H1 (cell line): ENCODE measurements at regions not wholly inside any gene's neighbourhood (a gene's known extent, or its start where the extent isn't known, plus 50 kb on each side); places are given as distances from the start of the nearest gene placed in this dataset.

Experiments
- CTCF ChIA-PET: fragments of 300-600 bp; sonication (Branson Sonifier 250); formaldehyde crosslinking; loops from one replicate; lab custom pipeline; 2021; ENCODE audit not compliant: partially characterized antibody; lab: Charles Lee
- POLR2A ChIA-PET: fragments of 300-600 bp; sonication (Branson Sonifier 250); formaldehyde crosslinking; loops from one replicate; lab custom pipeline; 2021; ENCODE audit warnings: inconsistent platforms; ENCODE audit not compliant: partially characterized antibody; lab: Charles Lee
- DNase-seq, 2 experiments: peaks; one replicate each; pipeline versions ENCODE4 v3.0.0 to v3.0.0-alpha.2; 2010 to 2022; ENCODE audit warnings: low spot score in 2 of 2, low read depth in 1 of 2, mixed read lengths in 1 of 2
- FAIRE-seq: peaks from 2 replicates; lab custom pipeline; 2011; peaks lifted over from hg19 to GRCh38; lab: Jason Lieb, UNC
- H2AFZ ChIP-seq: 2 replicates; pipeline ENCODE4 v1.8.1; 2012; ENCODE audit warnings: low read length, inconsistent platforms
- H2AK5ac ChIP-seq: 2 replicates; pipeline ENCODE4 v1.6.1; 2013; ENCODE audit warnings: low read depth, low read length
- H2BK120ac ChIP-seq: replicated peaks from 2 replicates; pipeline ENCODE3; 2013; ENCODE audit warnings: low read depth, low read length, inconsistent platforms
- H2BK12ac ChIP-seq: 2 replicates; pipeline ENCODE4 v1.6.1; 2013; ENCODE audit warnings: low read depth, low read length
- H2BK15ac ChIP-seq: 2 replicates; pipeline ENCODE4 v1.6.1; 2013; ENCODE audit warnings: low read length
- H2BK20ac ChIP-seq: 2 replicates; pipeline ENCODE4 v1.6.1; 2013; ENCODE audit warnings: low read length
- H2BK5ac ChIP-seq: 2 replicates; pipeline ENCODE4 v1.6.1; 2013; ENCODE audit warnings: low read depth, low read length
- H3K14ac ChIP-seq: 2 replicates; pipeline ENCODE4 v1.6.1; 2013; ENCODE audit warnings: inconsistent platforms; ENCODE audit not compliant: insufficient read length
- H3K18ac ChIP-seq: 2 replicates; pipeline ENCODE4 v1.6.1; 2013; ENCODE audit warnings: low read length; ENCODE audit errors: extremely low read depth
- H3K23ac ChIP-seq: 2 replicates; pipeline ENCODE4 v1.6.1; 2013; ENCODE audit warnings: inconsistent platforms; ENCODE audit not compliant: insufficient read length
- H3K23me2 ChIP-seq: 2 replicates; pipeline ENCODE4 v1.6.1; 2013; ENCODE audit warnings: low read depth, low read length
- H3K27ac ChIP-seq: 2 replicates; pipeline ENCODE4 v1.6.1; 2011; ENCODE audit warnings: low read depth, low read length, inconsistent platforms
- H3K27me3 ChIP-seq, 4 experiments: replicated peaks in 1 of 4; 1 replicate in 1 of 4; 2 replicates in 3 of 4; pipeline versions ENCODE4 v1.6.1 to v1.8.1; 2011 to 2013; ENCODE audit warnings: low read length in 3 of 4, mild to moderate bottlenecking in 3 of 4, inconsistent platforms in 2 of 4, mixed read lengths in 2 of 4, moderate library complexity in 1 of 4; ENCODE audit not compliant: control insufficient read depth in 3 of 4, insufficient read depth in 3 of 4; ENCODE audit errors: extremely low read depth in 1 of 4
- H3K36me3 ChIP-seq, 4 experiments: 2 replicates each; pipeline versions ENCODE4 v1.6.1 to v1.8.1; 2011 to 2013; ENCODE audit warnings: mild to moderate bottlenecking in 4 of 4, low read length in 3 of 4, moderate library complexity in 2 of 4, control low read depth in 1 of 4, inconsistent platforms in 1 of 4; ENCODE audit not compliant: insufficient read depth in 4 of 4, control insufficient read depth in 2 of 4
- H3K4ac ChIP-seq: replicated peaks from 2 replicates; pipeline ENCODE3; 2013; ENCODE audit warnings: low read length, low read depth, mixed read lengths, inconsistent platforms; ENCODE audit not compliant: insufficient read length
- H3K4me1 ChIP-seq, 4 experiments: replicated peaks in 1 of 4; 1 replicate in 1 of 4; 2 replicates in 3 of 4; pipeline versions ENCODE4 v1.6.1 to v1.8.1; 2011 to 2013; ENCODE audit warnings: low read length in 3 of 4, inconsistent platforms in 2 of 4, mixed read lengths in 1 of 4; ENCODE audit not compliant: insufficient read depth in 4 of 4, control insufficient read depth in 3 of 4
- H3K4me2 ChIP-seq, 2 experiments: 2 replicates each; pipeline versions ENCODE4 v1.6.1 to v1.8.1; 2011 to 2013; ENCODE audit warnings: low read depth in 2 of 2, low read length in 2 of 2, control low read depth in 1 of 2, inconsistent platforms in 1 of 2, mild to moderate bottlenecking in 1 of 2; ENCODE audit not compliant: insufficient read depth in 1 of 2
- H3K4me3 ChIP-seq, 4 experiments: fragments of 200-600, 300-600 bp in 1 of 4; sonication (generic), shearing (Covaris generic), sonication (Bioruptor Twin) in 1 of 4; 2 replicates each; pipeline versions ENCODE4 v1.5.1 to v1.8.1; 2011 to 2016; ENCODE audit warnings: low read length in 4 of 4, low read depth in 3 of 4, control low read depth in 2 of 4, inconsistent platforms in 2 of 4, mild to moderate bottlenecking in 2 of 4, mixed read lengths in 1 of 4, moderate library complexity in 1 of 4; ENCODE audit not compliant: insufficient read depth in 2 of 4; ENCODE audit errors: extremely low read depth in 1 of 4
- H3K56ac ChIP-seq: replicated peaks from 2 replicates; pipeline ENCODE3; 2013; ENCODE audit warnings: low read depth, mild to moderate bottlenecking, mixed read lengths, low read length, inconsistent platforms; ENCODE audit not compliant: insufficient read length
- H3K79me1 ChIP-seq: 2 replicates; pipeline ENCODE4 v1.6.1; 2013; ENCODE audit warnings: low read depth, low read length, control low read depth
- H3K79me2 ChIP-seq, 2 experiments: 2 replicates each; pipeline versions ENCODE4 v1.6.1 to v1.8.1; 2012 to 2013; ENCODE audit warnings: low read length in 2 of 2, mild to moderate bottlenecking in 2 of 2, inconsistent platforms in 1 of 2; ENCODE audit not compliant: insufficient read depth in 2 of 2, control insufficient read depth in 1 of 2
- H3K9ac ChIP-seq, 4 experiments: replicated peaks in 1 of 4; 1 replicate in 1 of 4; 2 replicates in 3 of 4; pipeline versions ENCODE4 v1.6.1 to v1.8.1; 2011 to 2013; ENCODE audit warnings: low read depth in 3 of 4, low read length in 3 of 4, control low read depth in 2 of 4, mild to moderate bottlenecking in 2 of 4, moderate library complexity in 2 of 4, inconsistent platforms in 1 of 4; ENCODE audit errors: extremely low read depth in 1 of 4
- H3K9me3 ChIP-seq, 2 experiments: 2 replicates each; pipeline versions ENCODE4 v1.6.1 to v1.8.1; 2012 to 2013; ENCODE audit warnings: mild to moderate bottlenecking in 2 of 2, moderate library complexity in 2 of 2, control low read depth in 1 of 2, inconsistent platforms in 1 of 2, low read depth in 1 of 2, low read length in 1 of 2, mixed read lengths in 1 of 2; ENCODE audit not compliant: insufficient read depth in 2 of 2
- H4K20me1 ChIP-seq, 2 experiments: replicated peaks in 1 of 2; 2 replicates each; pipeline versions ENCODE3 to v1.8.1; 2011 to 2013; ENCODE audit warnings: inconsistent platforms in 2 of 2, low read length in 2 of 2, mild to moderate bottlenecking in 1 of 2; ENCODE audit not compliant: insufficient read depth in 2 of 2, control insufficient read depth in 1 of 2
- H4K5ac ChIP-seq: 2 replicates; pipeline ENCODE4 v1.6.1; 2013; ENCODE audit warnings: low read length, low read depth, mixed read lengths, inconsistent platforms; ENCODE audit not compliant: insufficient read length
- H4K8ac ChIP-seq: 2 replicates; pipeline ENCODE4 v1.8.0; 2013; ENCODE audit warnings: mild to moderate bottlenecking, moderate library complexity, low read length, inconsistent platforms; ENCODE audit not compliant: insufficient read depth; ENCODE audit errors: extremely low read depth
- H4K91ac ChIP-seq: replicated peaks from 2 replicates; pipeline ENCODE3; 2013; ENCODE audit warnings: low read length, mixed read lengths, inconsistent platforms; ENCODE audit not compliant: insufficient read length
- ASH2L ChIP-seq: fragments of 200-600, 300-600 bp; sonication (generic); IDR thresholded peaks from one replicate; pipeline ENCODE4 v1.7.1; 2017; ENCODE audit warnings: low read length
- BACH1 ChIP-seq: IDR thresholded peaks from 2 replicates; pipeline ENCODE4 v1.6.1; 2012; ENCODE audit warnings: low read length, improper control_type of control experiment
- CREB1 ChIP-seq: IDR thresholded peaks from 2 replicates; pipeline ENCODE4 v1.6.1; 2012; ENCODE audit warnings: inconsistent platforms
- EP300 ChIP-seq, 2 experiments: IDR thresholded peaks; 1 replicate in 1 of 2; 2 replicates in 1 of 2; pipeline ENCODE4 v1.6.1; 2011 to 2012; ENCODE audit warnings: low read depth in 2 of 2, low read length in 2 of 2, mild to moderate bottlenecking in 2 of 2, borderline replicate concordance in 1 of 2, inconsistent platforms in 1 of 2, moderate library complexity in 1 of 2
- POLR2A ChIP-seq, 2 experiments: IDR thresholded peaks; 1 replicate in 1 of 2; 2 replicates in 1 of 2; pipeline ENCODE4 v1.6.1; 2011; ENCODE audit warnings: low read depth in 2 of 2, low read length in 2 of 2, mild to moderate bottlenecking in 2 of 2; ENCODE audit errors: control extremely low read depth in 1 of 2
- POLR2AphosphoS5 ChIP-seq: IDR thresholded peaks from 2 replicates; pipeline ENCODE4 v1.6.1; 2011; ENCODE audit warnings: low read depth, low read length
- RAD21 ChIP-seq, 2 experiments: IDR thresholded peaks in 1 of 2; conservative IDR thresholded peaks in 1 of 2; 2 replicates each; pipeline ENCODE4 v1.6.1; 2011; ENCODE audit warnings: low read depth in 2 of 2, low read length in 2 of 2, improper control_type of control experiment in 1 of 2, inconsistent platforms in 1 of 2, mild to moderate bottlenecking in 1 of 2, moderate library complexity in 1 of 2
- RBBP5 ChIP-seq: IDR thresholded peaks from 2 replicates; pipeline ENCODE4 v1.7.1; 2012; ENCODE audit warnings: low read depth, mild to moderate bottlenecking, inconsistent platforms, low read length, moderate library complexity, borderline replicate concordance
- SAP30 ChIP-seq: fragments of 300-600 bp; sonication (generic); IDR thresholded peaks from 2 replicates; pipeline ENCODE4 v1.7.1; 2012; ENCODE audit warnings: low read length, moderate library complexity, mild to moderate bottlenecking, inconsistent platforms; ENCODE audit not compliant: insufficient read depth, insufficient replicate concordance
- SRF ChIP-seq: IDR thresholded peaks from 2 replicates; pipeline ENCODE4 v1.6.1; 2011; ENCODE audit warnings: mild to moderate bottlenecking, low read depth, low read length, moderate library complexity
- TAF7 ChIP-seq: optimal IDR thresholded peaks from 2 replicates; pipeline ENCODE3; 2011; ENCODE audit warnings: low read depth, mild to moderate bottlenecking, inconsistent platforms, low read length, moderate library complexity, borderline replicate concordance
- ZNF274 ChIP-seq: IDR thresholded peaks from 2 replicates; pipeline ENCODE4 v1.7.0; 2012; ENCODE audit warnings: low read length, borderline replicate concordance; ENCODE audit errors: extremely low read depth

DNA sequence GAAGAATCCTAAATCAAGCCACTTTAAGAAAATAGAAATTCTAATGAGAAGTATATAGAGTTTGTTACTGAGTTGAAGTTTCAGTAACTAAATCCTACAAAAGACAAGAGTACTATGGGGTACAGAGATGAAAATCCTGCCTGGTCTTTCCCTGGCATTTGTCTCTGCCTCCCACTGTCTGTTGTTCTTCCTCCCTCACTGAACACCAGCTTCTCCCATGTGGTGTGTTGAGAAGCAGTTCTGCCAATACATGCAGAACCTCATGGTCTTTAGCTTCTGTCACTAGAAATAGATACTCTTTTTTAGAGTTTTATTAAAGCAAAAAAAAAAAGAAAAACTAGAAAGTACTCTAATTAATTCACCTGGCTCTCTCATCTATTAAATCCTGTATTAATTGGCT, 664.4 kb downstream of the CDH8 start:
- H3K18ac ChIP-seq = no peak overlapping the region
- no peak overlapping the region for H3K14ac ChIP-seq
- no peak for FAIRE-seq
- H4K20me1 ChIP-seq = no peaks in the 10 kb centered on the region
- no peak overlapping the region for H2BK12ac ChIP-seq
- H3K4me1 ChIP-seq = no peaks in the 10 kb centered on the region
- H3K4me3 ChIP-seq = no peak overlapping the region
- H3K79me1 ChIP-seq = no peaks in the 10 kb centered on the region
- no peak overlapping the region for H3K4ac ChIP-seq
- no peaks in the 10 kb centered on the region for H3K9me3 ChIP-seq
- H3K27me3 ChIP-seq = no peaks in the 10 kb centered on the region
- no peaks in the 10 kb centered on the region for H3K79me2 ChIP-seq
- H3K4me2 ChIP-seq = no peak overlapping the region
- no peak overlapping the region for H3K27ac ChIP-seq
- H3K9ac ChIP-seq = no peak overlapping the region
- H3K23me2 ChIP-seq = no peaks in the 10 kb centered on the region
- H4K5ac ChIP-seq = no peak overlapping the region
- no peak overlapping the region for H3K56ac ChIP-seq
- CTCF ChIA-PET = no interaction called here
- POLR2A ChIA-PET = no interaction called here
- no peak overlapping the region for H2AK5ac ChIP-seq
- TF ChIP-seq POLR2AphosphoS5 = no peak
- TF ChIP-seq ASH2L = no peak
- no peak for TF ChIP-seq RAD21 (IDR thresholded peaks at IDR 0.05 in 1 of 2, conservative IDR thresholded peaks at IDR 0.05 in 1 of 2; ENCODE audit: low read depth in 2 of 2, low read length in 2 of 2)
- TF ChIP-seq SRF = no peak
- TF ChIP-seq SAP30 = no peak
- TF ChIP-seq POLR2A (IDR thresholded peaks at IDR 0.05; ENCODE audit: control extremely low read depth in 1 of 2, low read depth in 2 of 2, low read length in 2 of 2) = no peak
- no peak for TF ChIP-seq CREB1
- TF ChIP-seq TAF7 = no peak
- TF ChIP-seq ZNF274 = no peak
- TF ChIP-seq BACH1 = no peak
- no peak for TF ChIP-seq EP300 (IDR thresholded peaks at IDR 0.05; ENCODE audit: borderline replicate concordance in 1 of 2, low read depth in 2 of 2, low read length in 2 of 2)
- no peak for TF ChIP-seq RBBP5
- no peak overlapping the region for H4K8ac ChIP-seq
- H3K36me3 ChIP-seq = no peaks in the 10 kb centered on the region
- no peak overlapping the region for H3K23ac ChIP-seq
- no peak overlapping the region for H2BK15ac ChIP-seq
- no peak overlapping the region for H2BK5ac ChIP-seq
- H2BK20ac ChIP-seq = no peak overlapping the region
- H4K91ac ChIP-seq = no peak overlapping the region
- no peak overlapping the region for H2AFZ ChIP-seq
- H2BK120ac ChIP-seq = no peak overlapping the region
- no peak for DNase-seq
